Suppressor macrophage (primary cell): ENCODE measurements at regions not wholly inside any gene's neighbourhood (a gene's known extent, or its start where the extent isn't known, plus 50 kb on each side); places are given as distances from the start of the nearest gene placed in this dataset.

ENCODE experiments used
- DNase-seq, 4 experiments: peaks; one replicate each; pipeline ENCODE4 v3.0.0-alpha.2; 2020 to 2022

DNA sequence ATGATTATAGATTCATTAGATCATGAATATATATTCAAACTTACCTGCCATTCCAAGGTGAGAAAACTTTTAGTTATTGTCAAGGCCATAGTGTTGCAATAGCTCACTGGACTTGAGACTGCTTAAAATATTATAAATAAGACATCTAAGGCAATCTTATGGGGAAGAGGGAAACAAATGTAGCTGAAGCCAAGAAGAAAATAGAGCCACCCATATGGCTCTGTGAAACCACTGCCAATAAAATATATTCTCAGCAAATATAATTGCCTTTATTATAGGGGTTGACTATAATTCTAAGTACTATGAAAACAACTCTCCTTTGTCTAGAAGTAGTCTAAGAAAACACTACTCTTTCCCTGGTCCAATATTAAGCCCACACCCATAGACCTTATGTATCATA is 938.5 kb downstream of the FSTL5 start:
- no peak for DNase-seq

DNA sequence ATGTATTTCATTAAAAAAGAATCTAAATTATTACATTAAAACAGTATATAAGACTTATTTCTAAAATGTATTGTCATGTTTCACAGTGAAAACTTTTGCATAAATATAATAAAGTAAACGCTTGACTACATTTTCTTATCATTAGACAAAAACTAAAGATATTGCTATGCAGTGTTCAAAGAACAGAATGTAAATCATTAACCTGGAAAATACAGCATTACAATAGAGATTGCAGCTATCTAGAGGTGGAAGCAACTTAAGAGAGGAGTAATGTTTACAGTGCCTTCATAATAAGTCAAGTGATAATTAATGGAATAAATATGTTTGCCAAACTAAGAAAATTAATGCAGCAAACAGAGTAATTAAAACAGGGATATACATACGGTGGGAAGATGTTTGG is 940.9 kb downstream of the FSTL5 start:
- DNase-seq, result no peak

DNA sequence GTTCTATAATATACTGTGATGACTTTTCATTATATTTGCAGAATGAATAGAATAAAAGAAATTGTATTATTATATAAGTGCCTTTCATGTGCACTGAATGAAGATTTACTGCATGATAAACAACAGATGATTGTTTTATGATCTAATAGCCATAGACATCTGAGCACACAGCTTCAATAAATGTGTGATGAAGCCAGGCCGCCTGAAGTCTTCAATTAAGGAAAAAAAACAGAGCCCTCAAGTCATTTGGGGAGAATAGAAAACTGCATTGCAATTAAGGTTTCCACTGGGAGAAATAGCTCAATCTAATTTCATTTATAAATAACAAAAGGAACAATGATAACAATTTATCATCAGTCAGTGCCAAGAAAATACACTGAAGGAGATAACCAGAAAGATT is 955.2 kb downstream of the FSTL5 start:
- no peak for DNase-seq

DNA sequence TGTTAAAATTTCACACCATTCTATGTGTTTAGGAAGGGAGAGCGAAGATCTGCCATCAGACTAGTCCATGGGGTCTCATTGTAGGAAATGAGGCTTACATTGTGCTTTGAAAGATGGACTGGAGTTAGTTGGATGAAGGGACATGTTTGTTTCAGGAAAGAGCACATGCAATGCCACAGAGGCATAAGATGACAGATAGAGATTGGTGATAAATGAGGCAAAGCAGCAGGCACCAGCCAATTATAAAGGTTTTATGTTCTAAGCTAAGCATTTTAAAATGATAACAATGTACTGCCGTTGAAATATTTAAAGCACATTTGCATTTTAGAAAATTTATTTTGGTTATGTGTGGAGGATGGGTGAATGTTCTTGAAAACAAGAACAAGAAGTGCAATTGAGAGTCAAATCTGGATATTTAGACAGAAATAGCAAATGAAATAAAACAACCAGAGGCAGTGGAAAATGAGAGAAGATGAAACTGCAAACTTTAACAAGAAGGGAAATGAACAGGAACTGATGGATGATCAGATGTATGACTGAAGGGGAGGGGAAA is 957.2 kb downstream of the FSTL5 start:
- no peak for DNase-seq

DNA sequence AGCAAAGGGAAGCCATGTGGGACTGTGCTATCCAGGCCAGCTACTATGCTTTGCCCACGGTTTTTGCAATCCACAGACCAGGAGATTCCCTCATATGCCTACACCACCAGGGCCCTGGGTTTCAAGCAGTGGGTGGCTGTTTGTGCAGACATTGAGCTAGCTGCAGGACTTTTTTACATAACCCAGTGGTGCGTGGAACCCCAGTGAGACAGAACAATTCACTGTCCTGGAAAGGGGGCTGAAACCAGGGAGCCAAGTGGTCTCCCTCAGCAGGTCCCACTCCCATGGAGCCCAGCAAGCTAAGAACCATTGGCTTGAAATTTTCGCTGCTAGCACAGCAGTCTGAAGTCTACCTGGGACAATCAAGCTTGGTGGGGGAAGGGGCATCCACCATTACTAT is 959.9 kb downstream of the FSTL5 start:
- no peak for DNase-seq

DNA sequence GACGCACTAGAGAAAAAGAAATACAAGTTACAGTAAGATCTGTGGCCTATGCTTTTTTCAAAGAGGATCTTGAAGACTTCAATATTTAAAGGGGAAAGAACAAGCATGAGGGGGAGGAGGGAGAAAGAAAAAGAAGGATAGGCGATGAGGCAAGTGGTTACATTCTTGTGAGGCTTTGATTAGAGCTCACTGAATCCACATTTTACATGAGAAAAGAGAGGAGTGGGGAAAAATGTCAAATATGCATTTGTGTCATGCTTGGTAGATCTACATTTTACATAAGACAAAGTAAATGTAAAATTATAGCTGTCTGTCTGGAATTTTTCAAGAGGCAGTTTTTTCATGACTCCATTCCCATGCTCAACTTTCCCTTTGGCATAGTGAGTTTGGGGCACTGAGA is 965.9 kb downstream of the FSTL5 start:
- DNase-seq, result no peak

DNA sequence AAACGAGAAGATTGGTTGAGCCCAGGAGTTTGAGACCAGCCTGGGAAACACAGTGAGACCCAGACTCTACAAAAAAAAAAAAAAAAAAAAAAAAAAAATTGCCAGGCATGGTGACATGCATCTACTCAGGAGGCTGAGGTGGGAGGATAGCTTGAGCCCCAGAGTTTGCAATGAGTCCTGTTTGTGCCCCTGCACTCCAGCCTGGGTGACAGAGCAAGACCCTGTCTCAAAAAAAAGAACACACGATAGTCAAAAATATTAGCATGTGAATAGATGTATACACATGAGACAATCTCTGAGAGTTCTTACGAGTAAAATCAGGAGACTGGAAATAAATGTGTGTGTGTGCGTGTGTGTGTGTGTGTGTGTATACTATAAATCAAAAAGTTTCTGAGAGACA is 966.3 kb downstream of the FSTL5 start:
- no peak for DNase-seq

DNA sequence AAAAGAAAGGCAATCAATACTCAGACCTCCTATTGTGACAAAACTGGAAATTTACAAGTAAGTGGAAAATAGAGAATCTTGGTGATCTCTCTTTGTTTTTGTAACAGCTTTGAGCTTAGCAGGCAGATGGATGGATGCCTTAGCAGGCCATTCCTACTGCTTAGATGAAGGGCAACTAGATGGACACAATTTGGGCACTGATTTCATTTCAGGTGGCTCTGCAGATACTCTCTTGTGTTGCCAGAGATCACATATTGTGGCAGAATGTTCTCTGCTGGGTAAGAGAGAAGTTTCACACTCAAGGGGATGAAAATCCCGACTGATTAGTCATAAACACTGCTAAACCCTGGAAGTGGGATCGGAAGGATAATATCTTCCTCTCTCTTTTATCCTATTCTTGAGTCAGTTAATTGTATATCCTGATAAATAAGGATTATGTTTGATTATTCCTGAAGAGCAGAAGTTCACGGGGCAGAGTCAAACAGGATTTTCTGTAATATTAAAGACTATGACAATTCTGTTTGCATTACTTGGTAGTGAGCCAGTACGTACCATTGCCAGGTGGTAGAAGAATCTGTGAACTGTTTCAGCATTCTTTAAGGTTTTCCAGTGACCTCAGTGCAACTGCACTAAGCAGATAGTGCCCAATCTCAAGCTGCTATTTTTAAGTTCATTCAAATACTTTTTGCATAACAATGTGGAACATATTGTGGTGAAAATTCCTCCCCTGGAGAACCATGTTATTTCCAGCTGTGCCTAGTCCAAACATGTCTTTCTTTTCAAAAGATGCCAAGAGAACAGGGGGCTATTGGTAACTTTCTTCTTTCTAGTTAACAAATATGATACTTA is 974.3 kb downstream of the FSTL5 start:
- no peak for DNase-seq

DNA sequence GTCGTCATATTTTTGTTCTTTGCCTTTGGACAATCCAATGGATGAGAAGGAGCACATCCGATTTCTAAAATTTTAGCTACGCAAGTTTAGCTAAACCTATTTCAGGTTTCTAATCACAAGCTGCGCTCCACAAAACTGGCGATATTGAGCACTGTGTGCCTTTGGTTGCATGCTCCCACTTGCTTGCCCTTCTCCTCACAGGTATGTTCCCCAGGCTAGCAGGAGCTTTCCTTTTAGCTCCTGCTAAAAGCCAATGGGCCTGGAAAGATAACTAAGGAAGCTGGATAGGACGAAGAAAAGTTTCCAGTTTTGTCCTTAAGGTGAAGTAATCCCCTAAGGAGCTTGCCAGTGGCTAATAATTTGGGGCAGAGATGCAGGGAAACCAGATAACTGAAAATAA is 975.2 kb downstream of the FSTL5 start:
- no peak for DNase-seq

DNA sequence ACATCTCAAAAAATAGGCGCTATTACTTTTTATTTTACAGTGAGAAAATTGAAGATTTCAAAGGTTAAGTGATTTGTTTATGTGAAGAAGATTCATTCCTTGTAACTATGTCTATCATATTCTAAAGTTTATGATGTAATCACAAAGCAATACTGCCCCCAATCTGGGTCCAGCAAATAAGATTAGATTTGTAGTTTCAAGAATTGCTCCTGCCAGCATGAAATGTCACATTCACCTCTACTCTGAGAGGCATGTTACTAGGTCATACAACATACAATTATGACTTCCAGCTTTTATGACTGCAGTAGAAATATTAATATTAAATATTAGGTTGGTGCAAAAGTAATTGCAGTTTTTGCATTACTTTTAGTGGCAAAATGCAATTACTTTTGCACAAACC is 976.2 kb downstream of the FSTL5 start:
- no peak for DNase-seq

DNA sequence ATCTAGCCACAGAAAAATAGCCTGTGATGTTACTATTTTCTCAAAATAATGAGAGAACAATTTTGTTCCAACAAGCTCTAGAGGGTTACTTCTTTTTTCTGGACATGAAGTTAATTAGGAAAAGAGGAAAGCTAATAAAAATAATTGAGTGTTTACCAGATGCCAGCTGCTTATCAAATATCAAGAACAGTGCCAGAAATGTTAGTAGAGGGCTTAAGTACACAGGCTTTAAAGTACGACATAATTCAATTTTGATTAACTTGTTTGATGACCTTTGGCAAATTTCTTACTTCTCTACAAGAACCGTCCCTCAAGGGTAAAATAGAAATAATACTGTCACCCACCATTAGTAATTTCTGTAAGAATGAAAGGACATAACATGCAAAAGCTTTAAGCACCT is 977.0 kb downstream of the FSTL5 start:
- no peak for DNase-seq

DNA sequence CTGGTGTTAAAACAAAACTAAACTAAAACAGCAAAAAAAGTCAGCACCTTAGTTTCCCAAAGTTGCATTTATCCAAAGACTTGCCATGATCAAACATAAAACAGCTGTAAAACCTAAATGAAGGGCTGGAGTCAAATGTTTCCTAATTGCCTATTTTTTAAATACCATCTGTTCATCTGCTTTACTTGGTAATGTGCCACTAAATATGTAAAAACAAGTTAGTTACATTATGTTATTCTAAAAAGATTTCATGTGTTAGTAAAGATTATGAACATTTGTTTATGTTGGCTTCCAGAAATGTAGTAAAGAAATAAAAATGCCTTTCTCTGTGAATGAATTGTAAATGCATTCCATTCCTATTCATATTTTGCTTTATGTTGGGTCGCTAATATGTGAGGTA is 977.8 kb downstream of the FSTL5 start:
- DNase-seq, result no peak

DNA sequence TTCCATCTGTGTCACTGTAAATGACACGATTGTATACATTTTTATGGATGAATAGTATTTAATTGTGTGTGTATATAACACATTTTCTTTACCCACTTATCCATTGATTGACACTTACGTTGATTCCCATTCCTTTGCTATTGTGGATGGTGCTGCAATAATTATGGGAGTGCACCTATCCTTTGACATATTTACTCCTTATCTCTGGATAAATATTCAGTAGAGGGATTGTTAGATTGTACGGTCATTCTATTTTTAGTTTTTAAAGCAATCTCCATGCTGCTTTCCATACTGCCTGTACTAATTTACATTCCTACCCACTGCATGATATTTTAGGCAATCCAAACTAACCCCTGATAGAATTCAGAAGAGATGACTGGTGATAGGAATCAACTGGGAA is 980.1 kb downstream of the FSTL5 start:
- no peak for DNase-seq

DNA sequence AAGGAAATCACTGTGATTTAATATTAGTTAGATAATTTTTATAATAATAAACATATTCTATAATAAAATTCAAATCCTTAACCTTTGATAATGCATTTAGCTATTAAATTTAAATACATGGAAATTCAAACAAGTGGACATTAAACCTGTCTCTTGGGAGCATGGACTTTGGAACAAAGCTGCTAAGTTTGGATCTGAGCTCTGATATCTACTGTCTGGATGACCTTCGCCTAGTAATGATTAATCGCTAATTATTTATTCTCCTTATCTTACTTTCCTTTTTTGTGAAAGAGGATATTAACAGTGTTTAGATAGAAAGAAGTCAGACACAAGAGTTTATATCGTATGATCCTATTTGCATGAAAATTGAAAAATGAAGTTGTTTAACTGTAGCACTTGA is 980.9 kb downstream of the FSTL5 start:
- no peak for DNase-seq

DNA sequence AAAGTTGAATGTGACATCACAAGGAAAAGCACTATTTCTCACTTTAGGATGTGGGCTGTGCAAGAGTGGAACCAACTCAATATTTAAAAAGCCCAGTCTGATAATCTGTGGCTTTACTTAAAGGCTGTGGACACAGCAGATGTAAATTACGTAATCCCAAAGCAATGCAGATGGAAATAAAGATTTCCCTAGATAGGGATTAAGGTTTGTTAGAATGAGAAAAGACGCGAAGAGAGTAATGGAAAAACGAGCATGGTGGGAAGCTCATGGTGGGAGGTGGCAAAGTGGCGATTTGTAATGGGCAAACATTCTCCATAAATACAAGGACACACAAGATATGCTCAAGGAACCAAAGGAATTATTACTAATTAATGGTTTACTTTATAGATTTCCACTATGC is 985.5 kb downstream of the FSTL5 start:
- DNase-seq, result no peak

DNA sequence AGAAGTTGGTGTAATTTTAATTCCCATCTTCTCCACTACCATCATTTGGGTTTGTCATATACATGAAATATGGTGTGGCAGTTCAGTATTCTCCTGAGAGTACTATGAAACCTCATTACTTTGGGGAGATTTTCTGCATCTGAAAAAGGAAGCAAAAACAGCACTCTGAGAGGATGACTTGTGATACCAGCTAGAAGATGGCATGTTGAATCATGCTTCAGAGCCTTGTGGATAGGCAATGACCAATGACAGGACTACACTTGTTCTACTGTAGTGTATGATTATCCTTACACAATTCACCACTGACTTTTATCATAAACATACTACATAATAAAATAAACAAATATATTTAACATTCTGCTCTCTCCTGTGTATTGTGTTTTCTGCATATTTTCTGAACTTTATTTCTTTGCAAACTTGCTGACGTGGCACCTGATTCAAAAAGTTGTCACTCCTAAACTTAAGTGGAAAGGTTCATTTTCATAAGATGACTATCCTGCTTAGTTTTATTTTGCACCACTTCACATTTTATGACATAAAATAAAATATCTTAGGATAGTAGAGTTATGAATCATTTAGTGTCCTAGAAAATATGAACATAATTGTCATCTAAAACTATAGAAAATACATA is 991.3 kb downstream of the FSTL5 start:
- DNase-seq, result no peak

DNA sequence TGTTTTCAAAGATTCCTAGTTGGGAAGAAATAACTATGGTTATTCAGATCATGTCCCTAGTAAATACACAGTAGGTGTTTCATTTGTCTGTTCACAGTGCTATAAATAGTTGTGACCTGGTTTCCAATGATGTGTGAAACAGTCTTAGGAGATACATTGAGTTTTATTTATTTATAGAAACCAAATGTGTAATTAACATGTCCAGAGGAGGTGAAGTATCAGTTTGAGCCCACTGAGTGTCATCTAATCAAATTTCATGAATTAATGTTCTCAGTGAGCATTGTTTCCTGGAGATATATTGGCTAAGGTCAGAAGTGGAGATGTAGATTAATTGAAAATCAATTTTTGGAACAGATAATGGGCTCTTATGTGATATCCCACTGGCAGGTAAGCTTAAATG is 996.3 kb downstream of the FSTL5 start:
- DNase-seq, result no peak

DNA sequence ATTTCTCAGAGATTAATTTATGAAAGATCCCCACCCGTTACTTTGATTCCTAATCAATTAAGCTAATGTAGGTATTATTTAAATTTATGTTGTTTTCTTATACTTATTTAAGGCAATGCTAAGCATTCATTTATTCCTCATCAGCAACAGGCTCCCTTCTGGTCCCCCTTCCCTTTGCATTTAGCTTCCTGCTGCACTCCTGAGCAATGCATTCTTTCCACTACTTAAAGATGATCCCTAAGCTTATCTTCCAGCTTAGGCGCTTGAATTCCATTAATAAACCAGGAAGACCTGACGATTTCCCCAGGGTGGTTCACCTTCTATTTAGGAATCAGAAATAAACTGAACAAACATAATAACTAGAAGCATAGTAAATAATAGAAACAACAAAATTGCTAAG is 1003.1 kb downstream of the FSTL5 start:
- DNase-seq, result no peak

DNA sequence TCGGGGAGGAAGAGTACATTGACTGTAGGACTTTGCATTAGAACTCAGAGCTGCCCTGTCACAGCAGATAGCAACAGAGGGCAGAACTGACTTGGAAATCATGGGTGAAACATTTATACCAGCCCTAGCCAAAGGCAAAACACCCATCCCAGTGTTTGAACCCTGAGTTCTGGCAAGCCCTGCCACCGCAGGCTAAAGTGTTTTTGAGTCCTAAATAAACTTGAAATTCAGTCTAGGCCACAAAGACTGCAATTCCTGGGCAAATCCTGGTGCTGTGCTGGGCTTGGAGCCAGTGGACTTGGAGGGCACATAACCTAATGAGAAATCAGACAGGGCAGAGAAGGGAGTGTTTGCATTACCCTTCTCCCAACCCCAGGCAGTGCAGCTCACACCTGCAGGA is 1015.7 kb downstream of the FSTL5 start:
- no peak for DNase-seq

DNA sequence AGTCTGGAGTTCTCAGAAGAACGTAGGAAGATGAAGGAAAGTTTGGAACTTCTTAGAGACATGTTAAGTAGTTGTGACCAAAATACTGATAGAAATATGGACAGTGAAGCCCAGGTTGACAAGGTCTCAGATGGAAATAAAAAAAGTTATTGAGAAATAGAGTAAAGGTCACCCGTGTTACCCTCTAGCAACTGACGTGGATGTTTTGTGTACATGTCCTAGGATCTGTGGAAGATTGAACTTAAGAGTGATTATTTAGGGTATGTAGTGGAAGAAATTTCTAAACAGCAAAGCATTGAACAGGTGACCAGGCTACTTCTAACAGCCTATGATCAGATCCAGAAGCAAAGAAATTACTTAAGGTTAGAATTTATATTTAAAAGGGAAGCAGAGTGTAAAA is 1020.4 kb downstream of the FSTL5 start:
- DNase-seq, result no peak

DNA sequence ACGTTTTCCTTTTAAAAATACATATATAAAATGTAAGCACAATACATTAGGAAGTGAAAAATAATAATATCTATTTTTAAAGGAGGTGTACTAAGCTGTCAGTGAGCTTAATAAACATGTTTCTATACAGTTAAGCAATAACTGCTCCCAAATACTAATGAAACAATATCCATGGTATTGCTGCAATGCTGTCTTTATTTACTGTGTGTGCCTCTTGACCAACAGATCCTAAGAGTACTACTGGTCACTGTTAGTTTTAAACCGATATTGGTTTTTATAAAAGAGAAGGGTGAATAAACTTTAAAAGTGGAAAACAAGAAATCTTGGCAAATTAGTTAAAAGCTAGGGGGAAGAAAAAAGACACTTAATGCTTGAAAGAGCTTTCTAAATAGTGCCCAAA is 1029.0 kb downstream of the FSTL5 start:
- DNase-seq, result no peak

DNA sequence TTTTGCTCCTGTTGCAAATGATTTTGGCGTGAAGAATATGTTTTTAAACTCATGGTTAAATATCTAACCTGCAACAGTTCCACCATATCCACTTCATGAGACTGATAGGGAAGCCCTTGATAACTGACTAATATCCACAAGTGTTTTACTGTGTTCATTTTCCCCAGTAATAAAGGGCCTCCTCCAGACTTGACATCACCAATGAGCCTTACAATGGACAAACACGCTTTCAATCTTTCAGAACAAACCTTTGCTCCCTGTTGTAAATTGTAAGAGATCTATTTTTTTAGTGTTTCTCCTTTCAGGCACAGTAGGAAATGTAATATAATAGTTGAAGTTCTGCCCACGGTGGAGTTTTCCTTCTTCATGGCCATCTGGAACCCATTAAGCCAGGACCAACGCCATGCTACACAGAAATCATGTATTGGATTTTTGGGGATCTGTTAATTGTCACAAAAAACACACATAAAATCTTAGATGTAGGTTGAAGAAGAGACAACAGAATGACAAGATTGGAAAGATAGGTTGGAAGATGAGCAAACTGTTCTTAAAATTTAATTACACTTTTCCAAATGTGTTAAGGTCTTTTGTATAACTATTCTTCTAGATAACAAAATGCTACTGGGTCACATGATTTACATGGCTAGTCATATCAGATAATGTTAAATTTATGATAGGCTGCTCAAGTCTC is 1030.1 kb downstream of the FSTL5 start:
- DNase-seq, result no peak

DNA sequence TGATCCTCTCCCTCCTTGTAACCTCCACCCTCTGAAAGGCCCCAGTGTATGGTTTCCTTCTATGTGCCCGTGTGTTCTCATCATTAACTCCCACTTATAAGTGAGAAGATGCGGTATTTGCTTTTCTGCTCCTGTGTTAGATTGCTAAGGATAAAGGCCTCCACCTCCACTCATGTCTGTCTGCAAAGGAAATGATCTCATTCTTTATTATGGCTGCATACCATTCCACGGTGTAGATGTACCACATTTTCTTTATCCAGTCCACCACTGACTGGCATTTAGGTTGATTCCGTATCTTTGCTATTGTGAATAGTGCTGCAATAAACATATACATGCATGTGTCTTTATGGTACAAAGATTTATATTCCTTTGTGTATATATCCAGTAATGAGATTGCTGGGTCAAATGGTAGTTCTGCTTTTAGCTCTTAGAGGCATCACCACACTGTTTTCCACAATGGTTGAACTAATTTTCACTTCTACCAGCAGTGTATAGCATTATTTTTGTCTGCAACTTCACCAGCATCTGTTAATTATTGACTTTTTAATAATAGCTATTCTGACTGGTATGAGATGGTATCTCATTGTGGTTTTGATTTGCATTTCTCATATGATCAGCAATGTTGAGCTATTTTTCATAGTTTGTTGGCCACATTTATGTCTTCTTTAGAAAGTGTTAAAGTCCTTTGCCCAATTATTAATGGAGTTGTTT is 1030.9 kb downstream of the FSTL5 start:
- no peak for DNase-seq
